Astrocyte of the hippocampus (primary cell): ENCODE measurements at regions not wholly inside any gene's neighbourhood (a gene's known extent, or its start where the extent isn't known, plus 50 kb on each side); places are given as distances from the start of the nearest gene placed in this dataset.

Source experiments
- DNase-seq: peaks from one replicate; pipeline ENCODE4 v3.0.0; 2011; ENCODE audit warnings: low read depth, low spot score

DNA sequence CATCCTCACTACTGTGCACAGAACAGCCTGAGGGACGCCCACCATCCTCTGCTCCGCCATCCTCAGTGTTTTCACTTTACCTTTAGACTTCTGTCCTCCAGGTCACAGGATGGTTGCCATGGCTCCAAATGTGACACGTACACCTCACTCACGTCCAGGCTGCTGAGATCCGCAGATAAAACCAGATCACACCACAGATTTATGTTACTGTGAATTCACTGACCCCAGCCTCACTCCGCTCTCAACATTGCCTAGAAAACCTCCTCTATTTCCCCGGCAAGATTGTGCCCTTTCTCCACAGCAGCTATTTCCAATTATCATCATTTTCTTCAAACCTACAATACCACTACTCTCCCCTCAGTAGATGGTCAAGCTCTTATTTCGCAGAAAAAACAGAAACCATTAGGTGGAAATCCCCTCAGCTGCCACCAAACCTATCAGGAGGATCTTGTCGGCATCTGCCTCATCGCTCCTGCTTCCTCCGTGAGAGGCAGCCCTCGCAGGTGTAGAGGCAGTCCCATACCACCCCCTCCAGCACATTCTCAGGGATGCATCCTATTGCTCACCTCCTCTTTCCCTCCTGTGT is 49.8 kb upstream of the SLC1A4 start:
- DNase-seq, result no peak
